Activated CD4-positive, alpha-beta T cell treated with anti-CD3 and anti-CD28 coated beads, Interleukin-2, amount 50 U/mL, for 4 hours (primary cell): ENCODE measurements at regions not wholly inside any gene's neighbourhood (a gene's known extent, or its start where the extent isn't known, plus 50 kb on each side); places are given as distances from the start of the nearest gene placed in this dataset.

Experiments
- DNase-seq, 2 experiments: peaks; one replicate each; pipeline ENCODE4 v3.0.0-alpha.2; 2020

DNA sequence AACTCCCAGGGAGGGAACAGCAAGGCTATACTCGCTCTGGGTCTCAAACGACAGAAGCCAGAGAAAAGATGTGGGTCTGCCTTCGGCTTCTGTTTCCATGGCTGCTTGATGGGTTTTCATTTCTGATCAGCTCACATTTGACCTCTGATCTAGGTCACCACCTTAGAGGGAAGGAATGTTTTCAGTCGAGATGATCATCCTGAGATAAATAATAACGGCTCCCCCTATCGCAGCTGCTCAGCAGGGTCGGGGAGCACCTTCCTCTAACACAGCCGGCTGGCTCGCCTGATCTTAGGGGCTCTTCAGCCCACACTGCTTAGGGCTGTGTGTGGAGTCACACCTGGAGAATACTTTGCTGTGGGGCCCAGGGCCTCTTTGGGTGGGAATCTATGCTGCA is 53.1 kb upstream of the ZNF648 start:
- DNase-seq, result no peak

DNA sequence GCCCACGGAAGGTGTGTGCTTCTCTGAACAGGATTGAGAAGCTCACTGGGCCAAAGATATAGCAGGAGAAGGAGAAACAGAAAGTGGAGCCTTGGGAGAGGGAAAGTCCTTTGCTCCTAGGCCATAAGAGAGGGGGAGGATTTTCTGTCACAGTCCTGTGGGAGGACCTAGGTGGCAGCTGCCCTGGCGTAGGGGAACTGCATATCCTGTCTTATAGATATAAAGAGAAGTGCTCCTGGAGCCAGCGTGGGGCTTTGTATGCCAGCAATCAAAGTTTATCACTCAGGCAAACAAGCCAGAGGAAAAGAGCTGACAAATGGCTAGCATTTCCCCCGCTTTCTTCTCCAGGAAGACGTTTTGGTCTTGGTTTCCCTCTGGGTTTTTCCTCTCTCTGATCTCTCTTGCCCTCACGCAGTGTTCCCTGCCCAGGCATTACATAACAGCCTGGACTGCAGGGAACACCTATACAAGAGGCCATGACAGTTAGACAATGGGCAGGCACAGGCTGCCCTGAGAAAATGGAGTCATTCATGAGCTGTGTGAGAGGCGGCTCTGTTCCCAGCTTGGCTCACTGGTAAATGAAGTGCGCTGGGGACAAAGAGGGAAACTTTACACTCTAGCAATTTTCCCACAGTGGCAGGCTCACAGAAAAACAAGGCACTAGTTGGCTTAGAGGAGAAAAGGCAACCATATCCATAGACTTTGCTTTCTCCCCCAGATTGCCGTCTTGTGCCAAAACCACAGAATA is 52.5 kb upstream of the ZNF648 start:
- DNase-seq, result no peak

DNA sequence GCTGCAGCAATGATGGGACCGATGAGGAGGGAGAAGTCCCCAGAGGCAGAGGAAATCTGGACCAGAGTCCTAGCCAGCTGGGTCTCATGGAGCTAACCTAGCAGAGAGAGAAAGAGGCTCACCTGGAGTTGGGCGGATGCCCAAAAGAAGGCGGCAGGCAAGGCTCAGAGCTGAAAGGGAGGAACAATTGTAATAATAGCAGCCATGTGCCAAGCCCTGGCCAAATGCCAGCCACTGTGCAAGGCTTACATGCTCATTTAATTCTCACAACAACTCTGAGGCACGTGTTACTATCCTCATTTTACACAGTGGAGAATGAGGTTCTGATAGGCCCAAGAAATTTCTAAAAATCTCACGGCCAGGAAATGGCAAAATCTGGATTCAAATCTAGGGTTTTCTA is 50.0 kb upstream of the ZNF648 start:
- no peak for DNase-seq
